GM10266 (cell line): ENCODE measurements at regions not wholly inside any gene's neighbourhood (a gene's known extent, or its start where the extent isn't known, plus 50 kb on each side); places are given as distances from the start of the nearest gene placed in this dataset.

Experiments
- DNase-seq: peaks from one replicate; pipeline ENCODE4 v3.0.0; 2012; ENCODE audit errors: extremely low spot score
- CTCF ChIP-seq: IDR thresholded peaks from 2 replicates; pipeline ENCODE4 v1.5.1; 2012; ENCODE audit warnings: mild to moderate bottlenecking, low read depth; ENCODE audit not compliant: control insufficient read depth, insufficient read depth; ENCODE audit errors: missing control alignments

GRCh38 chr2:7473135-7473771 is 556.0 kb downstream of the RNF144A start:
- DNase-seq, result no peak
- no peak for TF ChIP-seq CTCF

- TF ChIP-seq CTCF, result no peak
- no peak for DNase-seq
Observed at GRCh38 chr2:7476371-7476770, 559.2 kb downstream of the RNF144A start.

- no peak for DNase-seq
- no peak for TF ChIP-seq CTCF
Observed at GRCh38 chr2:7479603-7480002, 562.4 kb downstream of the RNF144A start.

- no peak for TF ChIP-seq CTCF
Observed at GRCh38 chr2:7480431-7480830, 563.2 kb downstream of the RNF144A start.

GRCh38 chr2:7490672-7491071 is 573.5 kb downstream of the RNF144A start:
- TF ChIP-seq CTCF, result no peak
- no peak for DNase-seq

More at GRCh38 chr2:7480431-7480830, 563.2 kb downstream of the RNF144A start:
- no peak for DNase-seq

GRCh38 chr2:7492719-7493118 is 575.5 kb downstream of the RNF144A start:
- no peak for TF ChIP-seq CTCF
- no peak for DNase-seq

GRCh38 chr2:7497178-7497577 is 580.0 kb downstream of the RNF144A start:
- no peak for DNase-seq

More at GRCh38 chr2:7497178-7497577, 580.0 kb downstream of the RNF144A start:
- no peak for TF ChIP-seq CTCF
